ENCODE measurements at regions not wholly inside any gene's neighbourhood (a gene's known extent, or its start where the extent isn't known, plus 50 kb on each side); places are given as distances from the start of the nearest gene placed in this dataset.
"Not testable (repeated sequence)": the region's sequence is repeated elsewhere in the genome, so short reads cannot be mapped to it uniquely, and the experiment has no call there.

GRCh38 chr2:150091846-150092245 is 395.6 kb downstream of the RND3 start:
- DNase-seq: no peak

GRCh38 chr2:150090031-150090430 is 397.4 kb downstream of the RND3 start:
- no peak for DNase-seq

GRCh38 chr2:150088538-150088937 is 398.9 kb downstream of the RND3 start:
- DNase-seq: no peak

- no peak for DNase-seq
These were observed 402.0 kb downstream of the RND3 start for GRCh38 chr2:150085478-150085877.

- DNase-seq: no peak
These were observed 405.5 kb downstream of the RND3 start for GRCh38 chr2:150081775-150082481.

GRCh38 chr2:150076281-150076680 is 411.2 kb downstream of the RND3 start:
- no peak for DNase-seq

- no peak for DNase-seq
These were observed 411.6 kb downstream of the RND3 start for GRCh38 chr2:150075831-150076230.

- no peak for DNase-seq
These were observed 421.0 kb downstream of the RND3 start for GRCh38 chr2:150066490-150066889.

- no peak for DNase-seq
These were observed 423.4 kb downstream of the RND3 start for GRCh38 chr2:150063931-150064548.

- no peak for DNase-seq
These were observed 424.0 kb downstream of the RND3 start for GRCh38 chr2:150063432-150063889.

GRCh38 chr2:150062416-150062815 is 425.1 kb downstream of the RND3 start:
- no peak for DNase-seq

GRCh38 chr2:150060341-150060740 is 427.1 kb downstream of the RND3 start:
- no peak for DNase-seq

- not testable (repeated sequence) for DNase-seq
These were observed 427.8 kb downstream of the RND3 start for GRCh38 chr2:150059676-150060075.

- DNase-seq: no peak
These were observed 435.0 kb downstream of the RND3 start for GRCh38 chr2:150052457-150052856.

- DNase-seq: no peak
These were observed 436.5 kb downstream of the RND3 start for GRCh38 chr2:150051004-150051403.

- DNase-seq: no peak
These were observed 437.4 kb downstream of the RND3 start for GRCh38 chr2:150050036-150050435.

GRCh38 chr2:150047620-150048222 is 439.7 kb downstream of the RND3 start:
- no peak for DNase-seq

GRCh38 chr2:150046810-150047209 is 440.7 kb downstream of the RND3 start:
- DNase-seq: no peak

- no peak for DNase-seq
These were observed 441.3 kb downstream of the RND3 start for GRCh38 chr2:150046211-150046610.

- no peak for DNase-seq
These were observed 441.9 kb downstream of the RND3 start for GRCh38 chr2:150045601-150046000.

- DNase-seq: no peak
These were observed 444.3 kb downstream of the RND3 start for GRCh38 chr2:150043172-150043500.

- no peak for DNase-seq
These were observed 444.8 kb downstream of the RND3 start for GRCh38 chr2:150042500-150043171.

- DNase-seq: no peak
These were observed 445.6 kb downstream of the RND3 start for GRCh38 chr2:150041722-150042425.

All from hematopoietic multipotent progenitor cell treated with erythropoietin and hydrocortisone succinate and interleukin-3 and kit ligand, for 8 days (in vitro differentiated cells).